MCF 10A (cell line): ENCODE measurements at regions not wholly inside any gene's neighbourhood (a gene's known extent, or its start where the extent isn't known, plus 50 kb on each side); places are given as distances from the start of the nearest gene placed in this dataset.

ENCODE experiments used
- BruUV-seq: library from RNA; stranded (reverse); fragments of 400-500 nt; replicated peaks from 2 replicates; lab custom pipeline; 2021; lab: Mats Ljungman, UMichigan
- CTCF ChIA-PET: fragments of 300-600 bp; sonication (Branson Sonifier 250); formaldehyde crosslinking; extraction: SDS; loops from one replicate; lab custom pipeline; 2021; ENCODE audit warnings: antibody characterized with exemption, inconsistent platforms; lab: Yijun Ruan, JAX
- POLR2A ChIA-PET: fragments of 300-600, 350-650 bp; sonication (Branson Sonifier 250); formaldehyde crosslinking; extraction: SDS; loops from one replicate; lab custom pipeline; 2020; ENCODE audit warnings: antibody characterized with exemption, inconsistent platforms; lab: Yijun Ruan, JAX
- DNase-seq: peaks from one replicate; pipeline ENCODE4 v3.0.0-alpha.2; 2018; ENCODE audit not compliant: unreplicated experiment
- H3K27ac Mint-ChIP-seq: one replicate; pipeline ENCODE4 v1.8.0; 2022; ENCODE audit warnings: mild to moderate bottlenecking, low read depth, mixed read lengths; ENCODE audit not compliant: unreplicated experiment
- H3K27me3 Mint-ChIP-seq: one replicate; pipeline ENCODE4 v1.8.0; 2022; ENCODE audit warnings: mixed read lengths; ENCODE audit not compliant: insufficient read depth, unreplicated experiment
- H3K36me3 Mint-ChIP-seq: one replicate; pipeline ENCODE4 v1.8.0; 2022; ENCODE audit warnings: mild to moderate bottlenecking, moderate library complexity, mixed read lengths; ENCODE audit not compliant: insufficient read depth, unreplicated experiment
- H3K4me1 Mint-ChIP-seq: one replicate; pipeline ENCODE4 v1.8.0; 2022; ENCODE audit warnings: mixed read lengths; ENCODE audit not compliant: insufficient read depth, unreplicated experiment
- H3K4me3 Mint-ChIP-seq: one replicate; pipeline ENCODE4 v1.8.0; 2022; ENCODE audit warnings: mild to moderate bottlenecking, moderate library complexity, mixed read lengths; ENCODE audit not compliant: unreplicated experiment
- H3K9me3 Mint-ChIP-seq: one replicate; pipeline ENCODE4 v1.8.0; 2022; ENCODE audit warnings: mixed read lengths; ENCODE audit not compliant: unreplicated experiment
- CTCF ChIP-seq: fragments of 200-600 bp; IDR thresholded peaks from one replicate; pipeline ENCODE4 v1.8.0; 2022; ENCODE audit warnings: antibody characterized with exemption, mild to moderate bottlenecking; ENCODE audit not compliant: unreplicated experiment
- intact Hi-C: fragments of 100-400 bp; cut with micrococcal nuclease; formaldehyde crosslinking; loops from 2 replicates; pipeline ENCODE4 v1.14.1; 2022

- Mint-ChIP-seq H3K36me3 (no peaks in the 10 kb centered on the region), H3K4me1 (no peaks in the 10 kb centered on the region), H3K4me3 (no peak overlapping the region), H3K9me3 (no peaks in the 10 kb centered on the region), H3K27ac (no peak overlapping the region), H3K27me3 (no peaks in the 10 kb centered on the region)
- no peak for TF ChIP-seq CTCF
- ChIA-PET POLR2A (interaction anchor here (0.9 kb wide), 1 partner anchor 12 kb away, joined by 3 read pairs; no protein-coding TSS in a partner anchor), CTCF (no interaction called here)
- intact Hi-C loops: no loop called here
- no peak for DNase-seq
- BruUV-seq: no TSS peak
Observed at GRCh38 chr16:73252446-73252845, 204.5 kb upstream of the ZFHX3 start.

- ChIA-PET CTCF (interaction anchor here (0.5 kb wide), 1 partner anchor 269 kb away, joined by 3 read pairs; no protein-coding TSS in a partner anchor), POLR2A (no interaction called here)
- no peak for TF ChIP-seq CTCF
- Mint-ChIP-seq H3K27ac (no peak overlapping the region), H3K4me3 (no peak overlapping the region), H3K36me3 (no peaks in the 10 kb centered on the region), H3K27me3 (no peaks in the 10 kb centered on the region), H3K4me1 (no peaks in the 10 kb centered on the region), H3K9me3 (no peaks in the 10 kb centered on the region)
- BruUV-seq: no TSS peak
- no peak for DNase-seq
- intact Hi-C loops: no loop called here
Observed at GRCh38 chr16:73251608-73252007, 203.7 kb upstream of the ZFHX3 start.

- Mint-ChIP-seq H3K4me3 (no peak overlapping the region), H3K9me3 (no peaks in the 10 kb centered on the region), H3K27ac (no peak overlapping the region), H3K36me3 (no peaks in the 10 kb centered on the region), H3K4me1 (no peaks in the 10 kb centered on the region), H3K27me3 (peaks cover 22% of the 10 kb centered on the region)
- intact Hi-C loops: no loop called here
- DNase-seq: no peak
- POLR2A ChIA-PET: no interaction called here
- CTCF ChIA-PET: interaction anchor here (1.0 kb wide), 1 partner anchor 11 kb away, joined by 3 read pairs; no protein-coding TSS in a partner anchor
- no peak for TF ChIP-seq CTCF
- BruUV-seq: no TSS peak
Observed at GRCh38 chr16:73248316-73248715, 200.4 kb upstream of the ZFHX3 start.

GRCh38 chr16:73240920-73241319 lies 193.0 kb upstream of the ZFHX3 start:
- CTCF ChIA-PET: no interaction called here

More at GRCh38 chr16:73240920-73241319, 193.0 kb upstream of the ZFHX3 start:
- POLR2A ChIA-PET: interaction anchor here (0.6 kb wide), 2 partner anchors 12 to 180 kb away, joined by 3 read pairs; no protein-coding TSS in a partner anchor
- no peak overlapping the region for H3K27ac Mint-ChIP-seq
- no peaks in the 10 kb centered on the region for H3K9me3 Mint-ChIP-seq
- no peak for DNase-seq
- H3K36me3 Mint-ChIP-seq: no peaks in the 10 kb centered on the region
- no peaks in the 10 kb centered on the region for H3K4me1 Mint-ChIP-seq
- no peak overlapping the region for H3K4me3 Mint-ChIP-seq
- no peak for TF ChIP-seq CTCF
- intact Hi-C loops: no loop called here
- peaks cover 58% of the 10 kb centered on the region for H3K27me3 Mint-ChIP-seq
- BruUV-seq: no TSS peak
